GM12864 (cell line): ENCODE measurements at regions not wholly inside any gene's neighbourhood (a gene's known extent, or its start where the extent isn't known, plus 50 kb on each side); places are given as distances from the start of the nearest gene placed in this dataset.

Experiments
- DNase-seq: peaks from one replicate; pipeline ENCODE4 v3.0.0-alpha.2; 2011; ENCODE audit warnings: low read depth
- H3K4me3 ChIP-seq: 2 replicates; pipeline ENCODE4 v1.5.1; 2011; ENCODE audit warnings: mild to moderate bottlenecking, low read depth, low read length, control low read depth
- CTCF ChIP-seq: IDR thresholded peaks from 2 replicates; pipeline ENCODE4 v1.5.1; 2011; ENCODE audit warnings: low read depth, mild to moderate bottlenecking, moderate library complexity, low read length, control low read depth, inconsistent platforms; ENCODE audit errors: missing control alignments

DNA sequence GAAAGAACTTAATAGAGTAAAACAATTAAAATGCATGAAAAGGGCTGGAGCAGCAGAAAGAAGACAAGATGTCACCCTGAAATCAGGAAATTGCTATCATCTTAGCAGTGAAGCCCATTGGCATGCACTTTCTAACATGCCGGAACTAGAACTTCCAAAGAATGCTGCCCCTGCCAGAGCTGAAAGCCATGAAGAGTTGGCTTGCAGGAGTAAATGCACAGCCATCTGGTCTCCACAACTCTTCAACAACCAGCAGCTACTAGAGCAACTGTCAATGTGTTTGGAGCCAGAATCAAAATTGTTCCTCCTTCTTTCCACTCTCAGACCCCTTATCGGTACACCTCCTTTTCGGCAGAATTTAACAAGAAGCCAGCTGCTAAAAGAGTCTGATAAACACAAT lies 414.1 kb downstream of the KCNH5 start:
- no peak for TF ChIP-seq CTCF
- no peak overlapping the region for H3K4me3 ChIP-seq
- DNase-seq, result no peak

DNA sequence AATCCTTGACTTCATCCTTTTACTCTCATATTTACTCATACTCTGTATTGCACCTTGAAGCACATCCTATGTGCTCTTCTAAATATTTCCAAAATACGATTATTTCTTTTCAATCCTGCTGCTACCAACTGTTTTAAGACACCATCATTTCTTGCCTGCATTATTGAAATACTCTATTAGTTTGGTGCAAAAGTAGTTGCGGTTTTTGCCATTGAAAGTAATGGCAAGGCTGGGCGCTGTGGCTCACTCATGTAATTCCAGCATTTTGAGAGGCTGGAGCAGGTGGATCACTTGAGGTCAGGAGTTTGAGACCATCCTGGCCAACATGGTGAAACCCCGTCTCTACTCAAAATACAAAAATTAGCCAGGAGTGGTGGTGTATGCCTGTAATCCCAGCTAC lies 412.5 kb downstream of the KCNH5 start:
- DNase-seq, result no peak
- TF ChIP-seq CTCF, result no peak
- H3K4me3 ChIP-seq, result no peak overlapping the region

DNA sequence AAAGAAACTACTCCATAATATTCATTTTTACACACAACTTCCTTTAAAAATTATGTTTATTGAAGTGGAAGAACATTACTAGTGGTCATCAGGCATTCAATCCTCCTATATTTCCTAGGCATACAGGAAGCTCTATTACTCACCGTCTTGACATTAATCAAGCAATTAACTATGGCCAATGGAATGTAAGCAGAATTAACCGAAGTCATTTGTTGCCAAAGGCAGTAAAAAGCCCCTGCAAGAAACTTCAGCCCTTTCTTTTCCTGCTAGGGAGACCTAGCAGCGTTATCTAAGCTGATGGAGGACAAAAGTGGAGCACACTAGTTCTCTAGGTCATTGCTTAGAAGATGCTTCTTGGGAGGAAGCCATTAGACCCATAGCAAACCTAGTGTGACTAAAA lies 399.6 kb downstream of the KCNH5 start:
- no peak overlapping the region for H3K4me3 ChIP-seq
- no peak for DNase-seq
- TF ChIP-seq CTCF, result no peak
